ENCODE measurements at regions not wholly inside any gene's neighbourhood (a gene's known extent, or its start where the extent isn't known, plus 50 kb on each side); places are given as distances from the start of the nearest gene placed in this dataset.

- H3K9ac ChIP-seq (ENCODE audit: low read length) = no peak overlapping the region
- no peaks in the 10 kb centered on the region for H4K20me1 ChIP-seq (ENCODE audit: low read depth, low read length)
Observed at GRCh38 chr2:83787189-83787588, 671.9 kb downstream of the SUCLG1 start.

GRCh38 chr2:83786140-83786539, 672.9 kb downstream of the SUCLG1 start:
- no peaks in the 10 kb centered on the region for H3F3A ChIP-seq (ENCODE audit: insufficient read depth)
- H3K36me3 ChIP-seq (ENCODE audit: low read length) = no peaks in the 10 kb centered on the region
- H3K9me2 ChIP-seq (replicated peaks; ENCODE audit: insufficient read depth, low read length) = no peaks in the 10 kb centered on the region
- H3K27me3 ChIP-seq (ENCODE audit: low read length) = no peaks in the 10 kb centered on the region
- no peak overlapping the region for H3K4me2 ChIP-seq (ENCODE audit: low read depth, low read length, poor library complexity, severe bottlenecking)
- H3K9ac ChIP-seq (ENCODE audit: low read length) = no peak overlapping the region
- no peaks in the 10 kb centered on the region for H4K20me1 ChIP-seq (ENCODE audit: low read depth, low read length)
- no peak for TF ChIP-seq CTCF (IDR thresholded peaks at IDR 0.05; ENCODE audit: insufficient read depth, low read length, poor library complexity, severe bottlenecking)
- no peak for TF ChIP-seq EZH2phosphoT487 (conservative IDR thresholded peaks at IDR 0.05; ENCODE audit: low read length)
- H3K27ac ChIP-seq (ENCODE audit: low read depth, low read length) = no peak overlapping the region
- H3K79me2 ChIP-seq (ENCODE audit: insufficient read depth, low read length) = no peaks in the 10 kb centered on the region
- H3K4me3 ChIP-seq (ENCODE audit: insufficient read depth, low read length, poor library complexity, severe bottlenecking) = no peak overlapping the region
- no peaks in the 10 kb centered on the region for H3K9me3 ChIP-seq (ENCODE audit: insufficient read depth, low read length)
- no peak overlapping the region for H2AFZ ChIP-seq (ENCODE audit: low read depth, low read length, severe bottlenecking)

More at GRCh38 chr2:83787189-83787588, 671.9 kb downstream of the SUCLG1 start:
- H3K4me2 ChIP-seq (ENCODE audit: low read depth, low read length, poor library complexity, severe bottlenecking) = no peak overlapping the region
- no peak overlapping the region for H2AFZ ChIP-seq (ENCODE audit: low read depth, low read length, severe bottlenecking)
- no peak overlapping the region for H3K27ac ChIP-seq (ENCODE audit: low read depth, low read length)
- no peak for TF ChIP-seq EZH2phosphoT487 (conservative IDR thresholded peaks at IDR 0.05; ENCODE audit: low read length)
- TF ChIP-seq CTCF (IDR thresholded peaks at IDR 0.05; ENCODE audit: insufficient read depth, low read length, poor library complexity, severe bottlenecking) = no peak
- H3K27me3 ChIP-seq (ENCODE audit: low read length) = no peaks in the 10 kb centered on the region
- H3K9me2 ChIP-seq (replicated peaks; ENCODE audit: insufficient read depth, low read length) = no peaks in the 10 kb centered on the region
- no peaks in the 10 kb centered on the region for H3K36me3 ChIP-seq (ENCODE audit: low read length)
- no peak overlapping the region for H3K4me3 ChIP-seq (ENCODE audit: insufficient read depth, low read length, poor library complexity, severe bottlenecking)
- H3K9me3 ChIP-seq (ENCODE audit: insufficient read depth, low read length) = no peaks in the 10 kb centered on the region
- H3K79me2 ChIP-seq (ENCODE audit: insufficient read depth, low read length) = no peaks in the 10 kb centered on the region
- no peaks in the 10 kb centered on the region for H3F3A ChIP-seq (ENCODE audit: insufficient read depth)

- H2AFZ ChIP-seq (ENCODE audit: low read depth, low read length, severe bottlenecking) = no peak overlapping the region
- H3K4me3 ChIP-seq (ENCODE audit: insufficient read depth, low read length, poor library complexity, severe bottlenecking) = no peak overlapping the region
- H3K9ac ChIP-seq (ENCODE audit: low read length) = no peak overlapping the region
- H4K20me1 ChIP-seq (ENCODE audit: low read depth, low read length) = no peaks in the 10 kb centered on the region
- H3F3A ChIP-seq (ENCODE audit: insufficient read depth) = no peaks in the 10 kb centered on the region
- H3K9me2 ChIP-seq (replicated peaks; ENCODE audit: insufficient read depth, low read length) = no peaks in the 10 kb centered on the region
- no peaks in the 10 kb centered on the region for H3K27me3 ChIP-seq (ENCODE audit: low read length)
- no peaks in the 10 kb centered on the region for H3K9me3 ChIP-seq (ENCODE audit: insufficient read depth, low read length)
- no peak overlapping the region for H3K4me2 ChIP-seq (ENCODE audit: low read depth, low read length, poor library complexity, severe bottlenecking)
- H3K27ac ChIP-seq (ENCODE audit: low read depth, low read length) = no peak overlapping the region
- no peaks in the 10 kb centered on the region for H3K36me3 ChIP-seq (ENCODE audit: low read length)
- TF ChIP-seq CTCF (IDR thresholded peaks at IDR 0.05; ENCODE audit: insufficient read depth, low read length, poor library complexity, severe bottlenecking) (no peak), EZH2phosphoT487 (conservative IDR thresholded peaks at IDR 0.05; ENCODE audit: low read length) (no peak)
- H3K79me2 ChIP-seq (ENCODE audit: insufficient read depth, low read length) = no peaks in the 10 kb centered on the region
Observed at GRCh38 chr2:83784947-83785346, 674.1 kb downstream of the SUCLG1 start.

All from SU-DHL-6 (cell line).